SH-SY5Y (cell line): ENCODE measurements at regions not wholly inside any gene's neighbourhood (a gene's known extent, or its start where the extent isn't known, plus 50 kb on each side); places are given as distances from the start of the nearest gene placed in this dataset.
A peak's percentile ranks its signal among the peaks of the same experiment; 100 is the strongest.

Source experiments
- GATA2 ChIP-seq: IDR thresholded peaks from 2 replicates; pipeline ENCODE4 v1.6.1; 2011; ENCODE audit warnings: mild to moderate bottlenecking, low read depth, low read length
- GATA3 ChIP-seq: IDR thresholded peaks from 2 replicates; pipeline ENCODE4 v1.6.1; 2011; ENCODE audit warnings: low read depth, mild to moderate bottlenecking, low read length, moderate library complexity

DNA sequence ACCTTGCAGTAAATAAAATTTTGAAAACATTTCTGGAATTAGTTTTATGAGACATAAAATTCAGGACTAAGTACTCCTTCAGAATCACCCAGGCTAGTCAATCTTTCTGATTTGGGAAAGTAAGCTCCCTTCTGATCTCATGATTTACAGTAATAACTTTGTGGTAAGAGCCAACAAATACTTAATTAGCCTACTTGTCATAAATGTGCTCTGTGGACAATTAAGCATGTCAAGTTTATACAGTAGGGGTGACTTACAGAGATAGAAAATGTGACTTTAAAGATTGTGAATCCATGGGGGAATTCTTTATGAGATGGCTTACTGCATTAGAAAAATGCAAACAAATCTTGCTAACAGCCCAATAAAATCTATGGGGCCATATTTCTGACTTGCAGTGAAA is 616.9 kb upstream of the GHITM start:
- TF ChIP-seq GATA2 (no peak), GATA3 (no peak)

DNA sequence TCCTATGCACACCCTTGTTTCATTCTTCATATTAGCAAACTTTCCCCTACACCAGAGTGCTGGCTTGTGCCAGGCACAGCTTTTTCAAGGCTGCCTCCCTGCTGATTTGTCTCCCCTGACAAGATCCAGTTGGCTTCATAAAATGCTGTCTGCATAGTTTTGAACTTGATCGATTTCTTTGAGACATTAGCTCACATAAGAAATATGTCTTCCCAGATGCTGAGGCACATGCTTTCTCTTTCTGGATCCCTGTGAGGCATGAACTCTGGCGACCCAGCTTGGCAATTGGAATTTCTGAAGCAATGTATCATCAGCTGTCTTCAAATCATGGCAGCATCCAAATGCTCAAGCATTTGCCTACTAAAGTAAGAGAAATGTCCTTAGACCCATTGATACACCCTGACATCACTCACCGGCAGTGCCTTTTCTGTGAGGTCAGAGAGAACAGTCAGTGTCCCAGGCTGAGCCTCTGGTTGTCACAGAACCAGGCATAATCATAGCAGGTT is 616.4 kb upstream of the GHITM start:
- no peak for TF ChIP-seq GATA2
- no peak for TF ChIP-seq GATA3

DNA sequence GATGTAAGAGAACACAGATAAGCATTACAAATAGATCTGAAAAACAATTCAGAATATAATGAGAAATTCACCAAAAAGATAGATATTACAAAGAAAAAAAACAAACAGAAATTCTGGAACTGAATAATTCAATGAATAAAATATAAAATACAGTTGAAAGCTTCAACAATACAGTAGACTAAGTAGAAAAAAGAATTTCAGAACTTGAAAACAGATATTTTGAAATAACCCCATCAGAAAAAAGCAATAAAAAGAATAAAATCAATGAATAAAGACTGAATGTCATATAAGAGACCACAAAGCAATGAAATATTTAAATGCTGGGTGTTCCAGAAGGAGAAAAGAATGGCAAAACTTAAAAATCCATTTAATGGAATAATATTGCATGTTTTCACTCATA is 611.4 kb upstream of the GHITM start:
- TF ChIP-seq GATA3 (no peak), GATA2 (no peak)

DNA sequence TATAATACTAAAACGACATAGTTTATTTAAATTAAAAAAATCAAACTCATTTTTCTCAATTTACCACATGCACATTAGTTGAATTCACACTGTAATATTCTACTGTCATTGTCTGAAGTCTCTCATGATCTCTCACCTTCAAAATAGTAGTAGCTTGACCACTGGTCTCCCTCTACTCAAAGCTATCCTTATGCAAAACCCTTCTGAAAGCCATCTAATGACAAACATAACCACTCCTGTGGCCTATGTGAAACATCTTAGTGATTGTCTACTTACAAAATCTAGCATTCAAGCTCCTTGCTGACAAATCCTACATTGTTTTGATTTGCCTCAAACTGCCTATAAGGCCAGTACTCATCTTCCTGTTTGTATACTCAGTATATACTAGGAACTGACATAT is 606.0 kb upstream of the GHITM start:
- no peak for TF ChIP-seq GATA2
- TF ChIP-seq GATA3: no peak

DNA sequence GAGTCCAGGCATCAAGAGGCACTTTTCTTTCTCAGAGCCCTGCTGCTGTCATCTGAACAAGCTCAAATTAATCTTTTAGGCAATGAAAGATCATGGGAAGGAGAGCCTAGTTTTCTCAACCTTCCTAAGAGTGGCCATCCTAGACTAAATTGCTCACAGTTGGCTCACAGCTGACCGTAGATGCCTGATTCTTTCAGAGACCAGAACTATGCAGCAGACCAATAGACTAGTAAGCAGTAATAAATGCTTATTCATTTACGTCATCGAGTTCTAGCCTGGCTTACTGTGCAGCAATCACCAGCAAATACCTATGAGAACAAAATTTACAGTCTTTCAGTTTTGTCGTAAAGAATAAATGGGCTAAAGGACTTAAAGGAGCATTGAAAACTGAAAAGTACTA is 602.9 kb upstream of the GHITM start:
- TF ChIP-seq GATA3 (no peak), GATA2 (no peak)

DNA sequence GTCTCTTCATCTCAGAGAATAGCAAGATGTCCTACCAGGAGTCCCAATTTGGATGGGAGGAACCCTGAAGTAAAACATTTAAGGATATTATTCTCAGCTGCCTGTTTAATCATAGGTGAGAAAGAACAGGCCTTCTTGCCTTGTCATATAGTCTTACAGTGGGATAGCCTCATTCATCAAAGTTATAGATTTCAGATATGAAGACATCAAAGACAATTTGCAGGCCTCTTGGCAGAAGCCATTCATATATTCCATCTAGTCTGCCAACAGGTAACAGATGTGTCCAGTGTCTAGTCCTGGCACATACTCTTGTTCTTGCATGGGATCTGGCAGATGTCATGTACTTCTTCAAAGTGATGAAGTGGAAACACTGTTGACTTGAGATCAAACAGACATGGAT is 601.3 kb upstream of the GHITM start:
- TF ChIP-seq GATA2: no peak
- no peak for TF ChIP-seq GATA3

DNA sequence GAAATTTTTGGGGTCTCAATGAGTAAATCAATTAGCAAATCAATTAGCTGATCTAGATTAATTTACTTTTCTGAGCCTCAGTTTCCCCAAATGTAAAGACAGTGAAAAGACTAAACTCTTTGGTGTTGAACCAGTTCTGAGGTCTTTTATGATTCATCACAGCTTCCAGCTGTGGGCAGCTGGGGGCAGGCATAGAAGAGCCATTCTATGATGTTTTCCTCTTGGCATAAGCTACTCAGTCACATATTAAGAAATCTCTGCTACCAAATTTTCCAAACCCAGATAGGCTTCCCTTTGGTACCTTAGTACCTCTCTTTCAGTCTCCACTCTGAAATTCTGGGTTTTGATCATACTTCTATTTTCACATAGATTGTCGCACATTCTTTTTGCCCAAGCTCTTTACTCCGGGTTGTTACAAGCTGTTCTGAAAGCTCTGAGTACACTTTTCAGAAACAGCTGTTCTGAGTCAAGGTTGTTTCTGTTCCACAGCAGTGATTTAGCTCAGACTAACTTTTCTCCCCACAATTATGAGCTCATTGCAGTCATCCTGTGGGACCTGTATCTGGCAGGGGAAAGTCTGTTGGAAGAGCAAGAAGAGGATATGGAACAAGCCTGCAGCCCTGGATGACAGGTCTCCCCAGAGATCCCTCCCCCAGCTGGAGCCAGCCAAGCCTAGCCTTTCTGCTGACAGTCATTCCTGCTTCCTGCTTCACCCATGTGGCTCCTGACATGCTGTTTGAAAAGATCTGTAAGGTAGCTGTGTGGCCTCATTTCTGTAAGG is 599.6 kb upstream of the GHITM start:
- no peak for TF ChIP-seq GATA2
- no peak for TF ChIP-seq GATA3

DNA sequence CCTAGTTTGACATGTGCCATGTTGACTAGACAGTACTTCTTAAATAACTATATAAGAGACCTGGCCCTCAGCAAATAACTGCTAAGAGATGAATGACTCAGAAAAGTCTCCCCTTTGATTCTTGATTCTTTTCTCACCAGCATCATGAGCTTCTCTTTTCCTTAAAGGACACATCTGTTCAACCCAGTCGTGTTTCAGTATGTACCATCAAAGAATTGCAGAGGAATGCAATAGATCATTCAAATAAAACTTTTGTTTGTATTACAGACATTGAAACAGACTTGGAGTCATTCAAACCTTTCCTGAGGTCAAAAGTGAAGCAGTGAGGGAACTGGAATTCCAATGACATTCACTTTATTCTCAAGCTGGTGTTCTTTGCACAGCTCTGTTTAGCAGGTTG is 598.3 kb upstream of the GHITM start:
- TF ChIP-seq GATA3: no peak
- TF ChIP-seq GATA2: no peak

DNA sequence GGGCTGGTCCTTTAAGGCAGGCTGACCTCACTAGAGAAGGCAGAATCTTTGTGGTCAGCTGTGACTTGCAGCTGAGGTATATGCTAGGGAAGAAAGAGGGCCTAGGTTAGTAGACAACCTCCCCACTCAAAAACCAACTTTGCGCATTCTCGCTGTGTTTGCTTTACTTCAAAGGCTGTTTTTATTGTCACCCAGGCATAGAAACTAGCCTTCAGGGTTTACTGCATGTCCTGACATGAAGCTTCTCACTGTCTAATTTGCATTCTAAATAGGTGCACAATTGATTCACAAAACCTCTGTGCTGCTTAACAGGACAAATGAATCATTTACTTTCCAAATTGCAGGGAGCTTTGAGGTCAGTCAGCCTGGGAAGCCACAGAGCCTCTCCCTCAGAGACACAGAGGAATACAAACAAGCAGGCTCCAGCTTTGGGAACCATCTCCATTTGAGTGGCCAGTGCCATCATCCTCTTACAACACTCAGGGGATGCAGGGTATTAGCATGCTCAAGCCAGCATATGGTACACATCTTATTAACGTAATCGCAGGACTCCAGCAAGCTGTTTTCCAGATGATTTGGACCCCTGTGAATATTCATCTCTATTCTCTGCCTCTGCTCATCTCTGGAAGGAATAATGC is 596.4 kb upstream of the GHITM start:
- no peak for TF ChIP-seq GATA3
- TF ChIP-seq GATA2: no peak

DNA sequence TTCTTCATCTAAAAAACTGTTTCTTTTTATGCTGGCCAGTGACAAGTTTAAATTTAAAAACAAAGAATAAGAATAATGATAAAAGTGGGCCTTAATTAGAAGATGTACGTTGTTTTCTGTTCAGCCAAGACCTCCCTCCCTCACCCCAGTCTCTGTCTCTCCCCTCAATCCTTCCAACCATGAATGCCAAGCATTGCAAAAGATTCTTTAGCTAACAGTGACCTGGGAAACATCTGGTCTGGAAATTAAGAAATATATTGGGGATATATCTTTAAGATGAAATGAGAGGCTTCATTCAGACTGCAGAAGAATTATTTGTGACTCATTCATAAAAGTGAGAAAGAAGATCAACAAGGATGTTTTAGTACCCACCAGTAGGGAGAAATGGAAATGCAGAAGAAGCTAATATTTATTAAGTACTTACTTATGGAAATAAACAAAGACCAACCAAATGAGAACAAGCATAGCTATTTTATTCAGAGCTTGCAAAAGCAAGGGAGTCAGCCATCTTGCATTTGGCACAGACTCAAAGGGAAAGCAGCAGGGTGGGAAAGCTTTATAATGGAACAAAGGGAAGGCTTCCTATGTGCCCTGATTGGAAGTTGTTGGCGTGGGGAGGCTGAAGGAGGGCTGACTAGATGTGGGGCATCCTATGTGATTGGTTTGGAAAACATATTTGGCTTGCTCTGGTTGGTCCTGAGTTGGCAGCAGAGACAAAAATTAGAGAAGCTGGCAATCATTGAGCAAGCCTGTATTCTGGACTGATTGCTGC is 595.4 kb upstream of the GHITM start:
- no peak for TF ChIP-seq GATA2
- no peak for TF ChIP-seq GATA3

DNA sequence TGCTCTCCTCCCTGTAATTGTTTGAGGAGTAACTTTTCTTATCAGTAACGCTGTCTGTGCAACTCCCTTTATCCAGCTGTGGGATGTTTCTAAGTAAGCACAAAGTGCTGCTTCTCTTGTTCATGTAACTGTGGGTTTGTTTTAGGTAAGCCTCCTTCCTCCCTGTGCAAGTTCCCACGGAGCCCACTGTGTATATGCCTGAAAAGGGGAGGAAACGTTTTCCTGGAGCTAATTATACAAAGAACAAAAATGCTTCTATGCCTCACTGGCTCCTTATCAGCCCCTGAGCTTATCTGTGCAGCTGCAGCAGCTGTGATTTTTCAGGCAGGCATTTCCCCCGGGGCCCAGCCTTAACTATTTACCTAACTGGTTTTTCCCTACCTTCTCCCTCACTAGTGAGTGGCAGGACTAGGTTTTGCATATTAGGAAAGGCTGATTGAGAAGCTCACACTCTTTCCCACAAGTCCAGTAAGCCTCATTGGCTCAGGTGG is 593.4 kb upstream of the GHITM start:
- peak; percentile 80 for TF ChIP-seq GATA3
- peak; percentile 97 for TF ChIP-seq GATA2

DNA sequence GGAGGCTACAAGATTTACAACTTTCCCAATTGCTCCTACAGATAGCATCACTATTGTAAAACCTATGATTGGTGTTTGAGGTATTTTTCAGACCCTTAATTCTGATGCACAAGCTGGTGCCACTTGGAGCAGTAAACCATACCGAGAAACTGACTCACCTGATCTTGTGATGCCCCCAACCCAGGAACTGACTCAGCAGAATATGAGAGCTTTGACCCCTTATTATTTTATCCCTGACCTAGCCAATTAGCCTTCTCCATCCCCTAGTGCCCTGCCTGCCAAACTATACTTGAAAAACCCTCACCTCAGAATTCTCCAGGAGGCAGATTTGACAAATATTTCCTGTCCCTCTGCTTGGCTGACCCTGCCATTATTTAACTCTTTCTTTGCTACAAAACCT is 585.9 kb upstream of the GHITM start:
- TF ChIP-seq GATA3: no peak
- no peak for TF ChIP-seq GATA2

DNA sequence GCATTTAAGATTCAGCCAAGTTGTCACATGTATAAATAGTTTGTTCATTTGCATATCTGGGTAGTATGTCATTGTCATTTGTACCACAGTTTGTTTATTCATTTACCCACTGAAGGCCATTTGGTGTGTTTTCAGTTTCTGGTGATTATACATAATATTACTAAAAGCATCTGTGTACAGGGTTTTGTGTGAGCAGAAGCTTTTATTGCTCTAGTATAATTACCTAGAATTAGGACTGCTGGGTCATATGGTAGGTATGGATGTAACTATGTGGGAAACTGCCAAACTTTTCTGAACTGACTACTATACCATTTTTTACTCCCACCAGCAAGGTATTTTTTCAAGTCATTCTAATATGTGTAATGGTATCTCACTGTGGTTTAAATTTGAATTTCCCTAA is 584.0 kb upstream of the GHITM start:
- TF ChIP-seq GATA2 (no peak), GATA3 (no peak)

DNA sequence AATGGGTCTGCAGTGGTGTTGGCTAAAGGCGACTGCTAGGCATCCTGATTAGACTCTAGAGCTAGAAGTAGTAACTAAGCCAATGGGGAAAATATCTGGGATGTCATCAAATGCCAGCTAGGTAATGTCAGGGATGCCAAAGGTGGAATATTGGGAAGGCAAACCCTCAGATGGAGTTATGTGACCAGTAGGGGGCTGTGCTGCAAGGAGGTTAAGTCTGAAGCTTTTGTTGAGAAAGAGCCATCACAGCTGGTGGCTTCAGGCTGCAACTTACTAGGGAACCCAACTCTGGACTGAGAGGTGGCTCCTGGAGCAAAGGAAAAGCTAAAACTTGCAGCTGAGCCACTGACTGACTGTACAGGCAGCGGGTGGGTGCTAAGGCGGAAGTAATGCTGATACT is 576.9 kb upstream of the GHITM start:
- TF ChIP-seq GATA3: no peak
- no peak for TF ChIP-seq GATA2
